ENCODE measurements at regions not wholly inside any gene's neighbourhood (a gene's known extent, or its start where the extent isn't known, plus 50 kb on each side); places are given as distances from the start of the nearest gene placed in this dataset.
"Not testable (repeated sequence)": the region's sequence is repeated elsewhere in the genome, so short reads cannot be mapped to it uniquely, and the experiment has no call there.

DNA sequence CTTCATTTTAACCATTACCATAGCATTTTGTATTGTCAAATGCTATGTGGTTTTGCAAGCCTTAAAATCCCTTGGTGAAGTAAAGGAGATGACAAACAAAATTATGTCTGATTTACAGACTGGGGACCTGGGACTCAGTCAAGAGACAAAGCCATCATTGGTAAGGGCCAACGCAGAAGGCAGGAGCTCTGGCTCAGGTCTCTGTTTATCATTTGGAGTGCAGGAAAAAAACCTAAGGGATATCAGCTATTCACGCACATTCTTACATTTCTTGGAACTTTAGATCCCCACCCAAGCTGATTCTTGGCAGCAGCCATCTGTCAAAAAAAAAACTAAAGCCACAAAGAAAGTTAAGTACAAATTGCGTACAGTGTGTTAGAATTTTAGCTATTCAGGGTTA is 731.9 kb downstream of the STPG2 start:
- DNase-seq (ENCODE audit: low spot score) = no peak
- no peak overlapping the region for H3K27ac ChIP-seq
- no peak overlapping the region for H3K4me3 ChIP-seq
- TF ChIP-seq, protein P1, sequence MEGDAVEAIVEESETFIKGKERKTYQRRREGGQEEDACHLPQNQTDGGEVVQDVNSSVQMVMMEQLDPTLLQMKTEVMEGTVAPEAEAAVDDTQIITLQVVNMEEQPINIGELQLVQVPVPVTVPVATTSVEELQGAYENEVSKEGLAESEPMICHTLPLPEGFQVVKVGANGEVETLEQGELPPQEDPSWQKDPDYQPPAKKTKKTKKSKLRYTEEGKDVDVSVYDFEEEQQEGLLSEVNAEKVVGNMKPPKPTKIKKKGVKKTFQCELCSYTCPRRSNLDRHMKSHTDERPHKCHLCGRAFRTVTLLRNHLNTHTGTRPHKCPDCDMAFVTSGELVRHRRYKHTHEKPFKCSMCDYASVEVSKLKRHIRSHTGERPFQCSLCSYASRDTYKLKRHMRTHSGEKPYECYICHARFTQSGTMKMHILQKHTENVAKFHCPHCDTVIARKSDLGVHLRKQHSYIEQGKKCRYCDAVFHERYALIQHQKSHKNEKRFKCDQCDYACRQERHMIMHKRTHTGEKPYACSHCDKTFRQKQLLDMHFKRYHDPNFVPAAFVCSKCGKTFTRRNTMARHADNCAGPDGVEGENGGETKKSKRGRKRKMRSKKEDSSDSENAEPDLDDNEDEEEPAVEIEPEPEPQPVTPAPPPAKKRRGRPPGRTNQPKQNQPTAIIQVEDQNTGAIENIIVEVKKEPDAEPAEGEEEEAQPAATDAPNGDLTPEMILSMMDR (IDR thresholded peaks at IDR 0.05) = no peak

DNA sequence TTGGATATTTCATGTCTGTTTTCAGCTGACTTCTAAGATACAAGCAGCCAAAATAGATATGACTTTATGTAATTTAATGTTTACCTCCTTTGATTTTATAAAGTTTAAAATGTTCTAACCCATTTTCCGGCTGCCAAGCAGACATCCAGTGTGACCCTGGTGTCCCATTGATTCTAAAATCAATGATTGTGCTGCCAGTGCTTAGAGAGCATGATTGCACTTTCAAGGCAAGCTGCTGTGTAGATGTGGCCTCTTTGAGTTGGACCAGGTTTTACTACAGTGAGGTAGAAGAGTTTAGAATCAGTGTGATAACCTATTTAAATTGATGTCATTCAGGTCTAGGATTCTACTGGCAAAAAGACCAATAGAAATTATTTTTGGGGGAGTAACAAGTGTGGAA is 730.9 kb downstream of the STPG2 start:
- no peak overlapping the region for H3K27ac ChIP-seq
- no peak for DNase-seq (ENCODE audit: low spot score)
- H3K4me3 ChIP-seq = no peak overlapping the region
- TF ChIP-seq, protein P1 (IDR thresholded peaks at IDR 0.05) = no peak

DNA sequence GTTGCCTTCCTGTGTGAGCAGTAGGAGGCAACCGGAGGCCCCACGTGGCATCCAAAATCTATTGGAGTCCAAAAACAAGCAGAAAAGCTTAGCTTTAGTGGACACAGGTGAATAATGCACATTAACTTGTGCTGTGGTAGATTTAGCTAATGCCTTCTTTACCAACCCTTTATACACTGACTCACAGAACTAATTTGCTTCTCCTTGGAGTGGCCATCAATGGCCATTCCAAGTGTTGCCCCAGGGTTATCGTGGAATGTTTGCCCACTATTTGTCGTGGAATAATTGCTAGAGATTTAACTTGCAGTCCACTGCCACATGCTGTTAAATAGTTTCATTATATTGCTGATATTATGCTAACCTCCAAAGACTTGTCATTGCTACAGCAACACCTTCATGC is 729.1 kb downstream of the STPG2 start:
- DNase-seq (ENCODE audit: low spot score) = no peak
- TF ChIP-seq, protein P1 (IDR thresholded peaks at IDR 0.05) = no peak
- H3K4me3 ChIP-seq = no peak overlapping the region
- no peak overlapping the region for H3K27ac ChIP-seq

DNA sequence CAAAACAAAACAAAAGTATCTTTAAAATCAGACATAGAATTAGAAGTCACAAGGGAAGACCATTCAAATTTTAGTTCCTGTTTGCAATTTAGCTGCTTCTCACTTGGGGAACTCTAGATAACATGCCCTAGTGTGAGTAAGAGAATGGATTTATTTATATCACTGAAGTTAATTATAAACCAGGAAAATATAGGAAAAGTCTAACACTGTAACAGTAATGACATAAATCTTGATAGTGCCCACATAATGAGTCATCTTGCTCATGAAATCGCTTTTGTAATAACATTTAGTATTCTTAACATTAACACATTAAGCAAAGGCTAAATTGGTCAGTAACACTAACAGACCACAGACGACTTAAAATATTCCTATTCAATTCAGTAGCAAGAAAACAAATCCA is 710.7 kb downstream of the STPG2 start:
- no peak for DNase-seq (ENCODE audit: low spot score)
- H3K27ac ChIP-seq = no peak overlapping the region
- TF ChIP-seq, protein P1 (IDR thresholded peaks at IDR 0.05) = no peak
- no peak overlapping the region for H3K4me3 ChIP-seq

DNA sequence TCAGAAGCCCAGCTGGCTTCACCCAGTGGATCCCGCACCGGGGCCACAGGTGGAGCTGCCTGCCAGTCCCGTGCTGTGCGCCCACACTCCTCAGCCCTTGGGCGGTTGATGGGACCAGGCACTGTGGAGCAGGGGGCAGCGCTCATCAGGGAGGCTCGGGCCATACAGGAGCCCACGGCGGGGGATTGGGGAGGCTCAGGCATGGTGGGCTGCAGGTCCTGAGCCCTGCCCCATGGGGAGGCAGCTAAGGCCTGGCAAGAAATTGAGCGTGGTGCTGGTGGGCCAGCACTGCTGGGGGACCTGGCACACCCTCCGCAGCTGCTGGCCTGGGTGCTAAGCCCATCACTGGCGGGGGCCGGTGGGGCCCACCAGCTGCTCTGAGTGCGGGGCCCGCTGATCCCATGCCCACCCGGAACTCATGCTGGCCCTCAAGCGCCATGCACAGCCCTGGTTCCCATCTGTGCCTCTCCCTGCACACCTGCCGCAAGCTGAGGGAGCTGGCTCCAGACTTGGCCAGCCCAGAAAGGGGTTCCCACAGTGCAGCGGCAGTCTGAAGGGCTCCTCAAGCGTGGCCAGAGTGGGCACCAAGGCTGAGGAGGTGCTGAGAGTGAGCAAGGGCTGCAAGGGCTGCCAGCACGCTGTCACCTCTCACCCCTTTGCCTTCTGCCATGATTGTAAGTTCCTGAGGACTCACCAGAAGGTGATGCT is 705.1 kb downstream of the STPG2 start:
- not testable (repeated sequence) for H3K4me3 ChIP-seq; DNase-seq (ENCODE audit: low spot score)

DNA sequence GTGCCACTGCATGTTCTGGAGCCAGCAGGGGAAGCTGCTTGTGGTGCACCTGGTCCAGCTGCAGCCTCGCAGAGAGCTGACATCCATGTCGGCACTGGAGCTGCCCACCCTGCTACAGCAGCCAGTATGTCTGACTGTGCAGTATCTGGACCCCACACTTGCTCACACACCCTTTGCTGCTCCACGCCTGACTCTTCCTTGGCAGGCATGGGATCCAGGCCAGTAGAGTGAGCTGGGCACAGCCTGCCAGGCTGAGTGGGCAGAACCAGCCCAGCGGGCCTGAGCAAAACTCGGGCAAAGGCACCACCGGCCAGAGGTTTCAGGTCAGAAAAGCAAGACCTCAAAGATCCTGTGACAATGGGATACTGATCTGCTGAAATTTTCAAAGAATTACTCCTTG is 690.1 kb downstream of the STPG2 start:
- TF ChIP-seq, protein P1 (IDR thresholded peaks at IDR 0.05) = no peak
- no peak overlapping the region for H3K4me3 ChIP-seq

More for the DNA sequence above, 705.1 kb downstream of the STPG2 start:
- not testable (repeated sequence) for H3K27ac ChIP-seq

DNA sequence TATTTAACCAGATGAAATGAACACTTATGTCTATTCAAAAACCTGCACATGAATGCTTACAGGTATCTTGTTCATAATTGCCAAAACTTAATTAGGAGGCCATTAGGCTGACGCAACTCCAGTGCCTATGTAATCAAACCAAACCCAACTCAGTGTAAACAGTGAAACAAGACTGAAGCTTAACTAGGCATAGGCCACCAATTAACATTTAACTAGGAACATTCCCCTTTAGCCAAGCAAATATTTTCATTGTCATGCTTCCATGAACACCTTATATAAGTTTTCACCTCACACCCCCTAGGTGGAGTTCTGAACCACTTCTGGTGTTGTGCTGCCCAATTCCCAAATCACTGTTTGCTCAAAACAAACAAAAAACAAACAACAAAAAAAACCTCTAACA is 686.0 kb downstream of the STPG2 start:
- H3K27ac ChIP-seq = no peak overlapping the region
- TF ChIP-seq, protein P1 (IDR thresholded peaks at IDR 0.05) = no peak
- DNase-seq (ENCODE audit: low spot score) = no peak
- H3K4me3 ChIP-seq = no peak overlapping the region

More for the DNA sequence above, 690.1 kb downstream of the STPG2 start:
- no peak overlapping the region for H3K27ac ChIP-seq
- no peak for DNase-seq (ENCODE audit: low spot score)

Measured in coronary artery (tissue), 2 donors.